ENCODE measurements at regions not wholly inside any gene's neighbourhood (a gene's known extent, or its start where the extent isn't known, plus 50 kb on each side); places are given as distances from the start of the nearest gene placed in this dataset.
A peak's percentile ranks its signal among the peaks of the same experiment; 100 is the strongest.

- H3K27ac ChIP-seq = no peak overlapping the region
- no peak for DNase-seq
- H3K27me3 ChIP-seq = no peaks in the 10 kb centered on the region
- no peak for TF ChIP-seq POLR2AphosphoS5 (IDR thresholded peaks at IDR 0.05)
- TF ChIP-seq, protein P1, sequence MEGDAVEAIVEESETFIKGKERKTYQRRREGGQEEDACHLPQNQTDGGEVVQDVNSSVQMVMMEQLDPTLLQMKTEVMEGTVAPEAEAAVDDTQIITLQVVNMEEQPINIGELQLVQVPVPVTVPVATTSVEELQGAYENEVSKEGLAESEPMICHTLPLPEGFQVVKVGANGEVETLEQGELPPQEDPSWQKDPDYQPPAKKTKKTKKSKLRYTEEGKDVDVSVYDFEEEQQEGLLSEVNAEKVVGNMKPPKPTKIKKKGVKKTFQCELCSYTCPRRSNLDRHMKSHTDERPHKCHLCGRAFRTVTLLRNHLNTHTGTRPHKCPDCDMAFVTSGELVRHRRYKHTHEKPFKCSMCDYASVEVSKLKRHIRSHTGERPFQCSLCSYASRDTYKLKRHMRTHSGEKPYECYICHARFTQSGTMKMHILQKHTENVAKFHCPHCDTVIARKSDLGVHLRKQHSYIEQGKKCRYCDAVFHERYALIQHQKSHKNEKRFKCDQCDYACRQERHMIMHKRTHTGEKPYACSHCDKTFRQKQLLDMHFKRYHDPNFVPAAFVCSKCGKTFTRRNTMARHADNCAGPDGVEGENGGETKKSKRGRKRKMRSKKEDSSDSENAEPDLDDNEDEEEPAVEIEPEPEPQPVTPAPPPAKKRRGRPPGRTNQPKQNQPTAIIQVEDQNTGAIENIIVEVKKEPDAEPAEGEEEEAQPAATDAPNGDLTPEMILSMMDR (IDR thresholded peaks at IDR 0.05) = no peak
- no peak for TF ChIP-seq EP300 (IDR thresholded peaks at IDR 0.05)
- TF ChIP-seq POLR2A (IDR thresholded peaks at IDR 0.05) = no peak
- 90 to 100% (median 93%) methylated on average over 2 of the region's 2 CpGs for WGBS, 5 donors
- H3K4me1 ChIP-seq = no peaks in the 10 kb centered on the region
- H3K36me3 ChIP-seq = peaks cover 0 to 7% (median 0%) of the 10 kb centered on the region in 4 donors
- H3K9me3 ChIP-seq = peaks cover 4 to 40% (median 21%) of the 10 kb centered on the region in 4 donors
- intact Hi-C loops (cut with DNase I; ENCODE audit: low total_unique reads) = no loop called here
- H3K4me3 ChIP-seq = no peak overlapping the region
Measured at GRCh38 chr2:144254342-144255235, 265.3 kb downstream of the ZEB2 start.

DNA sequence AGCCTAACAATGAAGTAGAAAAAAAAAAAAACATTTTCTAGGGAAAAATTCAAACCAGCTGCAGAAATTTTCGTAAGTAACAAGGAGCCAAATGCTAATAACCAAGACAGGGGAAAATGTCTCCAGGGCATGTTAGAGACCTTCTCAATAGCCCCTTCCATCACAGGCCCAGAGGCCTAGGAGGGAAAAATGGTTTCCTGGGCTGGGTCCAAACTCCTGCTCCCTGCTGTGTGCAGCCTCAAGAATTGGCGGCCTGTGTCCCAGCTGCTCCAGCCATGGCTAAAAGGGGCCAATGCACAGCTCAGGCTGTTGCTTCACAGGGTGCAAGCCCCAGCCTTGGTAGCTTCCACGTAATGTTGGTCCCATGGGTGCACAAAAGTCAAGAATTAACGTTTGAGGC, 266.2 kb downstream of the ZEB2 start:
- Histone ChIP-seq H3K36me3 (peaks cover 0 to 7% (median 0%) of the 10 kb centered on the region in 4 donors), H3K27me3 (no peaks in the 10 kb centered on the region), H3K4me3 (no peak overlapping the region), H3K27ac (no peak overlapping the region), H3K9me3 (peaks cover 4 to 35% (median 21%) of the 10 kb centered on the region in 4 donors), H3K4me1 (no peaks in the 10 kb centered on the region)
- TF ChIP-seq, protein P1 (IDR thresholded peaks at IDR 0.05) = no peak
- TF ChIP-seq EP300 (IDR thresholded peaks at IDR 0.05) (no peak), POLR2A (IDR thresholded peaks at IDR 0.05) (no peak), POLR2AphosphoS5 (IDR thresholded peaks at IDR 0.05) (no peak)
- intact Hi-C loops (cut with DNase I; ENCODE audit: low total_unique reads) = no loop called here
- no peak for DNase-seq
- 86 to 99% (median 95%) methylated on average over 4 of the region's 4 CpGs for WGBS, 5 donors

GRCh38 chr2:144252694-144253093, 267.2 kb downstream of the ZEB2 start:
- WGBS, 5 donors = 92 to 100% (median 100%) methylated on average over 1 of the region's 1 CpG
- Histone ChIP-seq H3K9me3 (peaks cover 4 to 29% (median 21%) of the 10 kb centered on the region in 4 donors), H3K4me1 (no peaks in the 10 kb centered on the region), H3K36me3 (peaks cover 0 to 7% (median 0%) of the 10 kb centered on the region in 4 donors), H3K4me3 (no peak overlapping the region), H3K27me3 (no peaks in the 10 kb centered on the region), H3K27ac (no peak overlapping the region)
- intact Hi-C loops (cut with DNase I; ENCODE audit: low total_unique reads) = no loop called here
- no peak for DNase-seq
- TF ChIP-seq, protein P1 (IDR thresholded peaks at IDR 0.05) = no peak
- TF ChIP-seq POLR2A (IDR thresholded peaks at IDR 0.05) (no peak), POLR2AphosphoS5 (IDR thresholded peaks at IDR 0.05) (no peak), EP300 (IDR thresholded peaks at IDR 0.05) (no peak)

GRCh38 chr2:144249035-144249637, 270.8 kb downstream of the ZEB2 start:
- no peak overlapping the region for H3K4me3 ChIP-seq
- H3K27ac ChIP-seq = peak overlapping the region in 1 of 5 donors; percentile 47
- no peaks in the 10 kb centered on the region for H3K4me1 ChIP-seq
- WGBS, 5 donors = 67 to 71% (median 71%) methylated on average over 4 of the region's 4 CpGs
- TF ChIP-seq POLR2AphosphoS5 (IDR thresholded peaks at IDR 0.05) (peak in 1 of 3 donors; percentile 12), EP300 (IDR thresholded peaks at IDR 0.05) (no peak), POLR2A (IDR thresholded peaks at IDR 0.05) (no peak)
- TF ChIP-seq, protein P1 (IDR thresholded peaks at IDR 0.05) = no peak
- H3K9me3 ChIP-seq = peaks cover 4 to 18% (median 12%) of the 10 kb centered on the region in 4 donors
- DNase-seq = no peak
- intact Hi-C loops (cut with DNase I; ENCODE audit: low total_unique reads) = no loop called here
- H3K27me3 ChIP-seq = no peaks in the 10 kb centered on the region
- H3K36me3 ChIP-seq = peaks cover 0 to 1% (median 0%) of the 10 kb centered on the region in 4 donors
